A204.1 (cell line): ENCODE measurements at regions not wholly inside any gene's neighbourhood (a gene's known extent, or its start where the extent isn't known, plus 50 kb on each side); places are given as distances from the start of the nearest gene placed in this dataset.

Source experiments
- FAIRE-seq: peaks from 2 replicates; lab custom pipeline; 2012; peaks lifted over from hg19 to GRCh38; lab: Jason Lieb, UNC

DNA sequence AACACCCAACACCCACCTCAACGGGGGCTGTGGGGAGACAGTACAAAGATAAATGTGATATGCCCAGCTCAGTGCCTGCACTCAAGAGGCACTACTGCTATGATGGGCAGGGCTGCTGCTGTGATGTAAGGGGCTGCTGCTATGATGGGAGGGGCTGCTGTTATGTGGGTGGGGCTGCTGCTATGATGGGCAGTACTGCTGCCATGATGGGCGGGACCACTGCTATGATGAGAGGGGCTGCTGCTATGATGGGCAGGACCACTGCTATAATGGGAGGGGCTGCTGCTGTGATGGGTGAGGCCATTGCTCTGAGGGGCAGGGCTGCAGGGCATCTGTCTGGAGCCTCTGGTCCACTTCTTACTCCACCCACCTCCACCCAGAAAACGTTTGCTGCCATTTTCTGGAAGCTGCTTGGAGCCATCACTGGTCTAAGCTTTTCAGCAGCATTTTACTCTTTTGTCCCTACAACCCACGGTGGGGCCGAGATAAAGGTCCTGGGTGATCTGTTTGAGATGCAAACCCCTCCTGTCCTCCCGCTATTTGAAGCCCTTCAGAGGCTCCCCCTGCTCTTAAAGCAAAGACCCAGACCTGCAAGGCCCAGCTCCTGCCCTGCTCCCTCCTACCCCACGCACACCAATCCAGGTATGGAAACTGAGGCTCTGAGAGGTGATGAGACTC is 656.9 kb downstream of the PTPRU start:
- no peak for FAIRE-seq

- FAIRE-seq, result no peak
These were observed 655.9 kb downstream of the PTPRU start for GRCh38 chr1:29892247-29892646.

- FAIRE-seq, result no peak
These were observed 654.1 kb downstream of the PTPRU start for GRCh38 chr1:29890201-29890959.

- FAIRE-seq, result no peak
These were observed 653.5 kb downstream of the PTPRU start for GRCh38 chr1:29889776-29890175.

DNA sequence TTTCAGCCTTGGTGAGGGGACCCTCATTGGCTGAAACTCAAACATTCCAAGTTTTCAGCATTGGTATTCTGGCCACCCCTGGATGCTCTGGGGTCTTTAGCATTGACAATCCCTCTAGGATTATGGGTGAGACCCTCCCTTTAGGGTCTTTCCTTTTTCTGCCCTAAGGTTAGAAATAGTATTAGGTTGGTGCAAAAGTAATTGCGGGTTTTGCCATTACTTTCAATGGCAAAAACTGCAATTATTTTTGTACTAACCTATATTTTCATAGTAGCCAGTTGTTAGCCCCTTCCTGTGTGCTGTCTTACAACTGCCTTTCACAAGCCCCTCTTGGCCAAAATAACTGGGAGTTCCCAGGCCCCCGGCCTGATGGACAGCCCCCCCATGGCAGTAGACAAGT is 648.4 kb downstream of the PTPRU start:
- FAIRE-seq, result no peak

DNA sequence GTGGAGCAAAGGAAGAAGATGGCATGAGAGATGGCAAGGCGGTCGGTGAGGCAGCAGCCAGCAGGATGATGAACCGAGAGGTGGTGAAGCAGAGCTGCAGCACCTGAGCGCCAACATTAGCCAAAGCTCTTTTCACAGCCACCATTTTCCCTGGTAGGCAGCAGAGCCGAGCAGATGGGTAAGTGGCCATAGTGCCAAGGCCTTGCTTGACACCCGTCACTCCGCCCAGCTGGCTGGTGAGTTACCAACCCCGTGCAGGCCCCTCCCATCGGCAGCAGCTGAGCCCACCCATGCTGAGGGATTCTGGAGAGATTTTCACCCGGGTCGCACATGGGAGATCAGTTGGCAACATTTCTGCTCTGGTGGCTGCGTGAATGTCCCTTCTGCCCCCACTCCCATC is 647.7 kb downstream of the PTPRU start:
- FAIRE-seq, result no peak

DNA sequence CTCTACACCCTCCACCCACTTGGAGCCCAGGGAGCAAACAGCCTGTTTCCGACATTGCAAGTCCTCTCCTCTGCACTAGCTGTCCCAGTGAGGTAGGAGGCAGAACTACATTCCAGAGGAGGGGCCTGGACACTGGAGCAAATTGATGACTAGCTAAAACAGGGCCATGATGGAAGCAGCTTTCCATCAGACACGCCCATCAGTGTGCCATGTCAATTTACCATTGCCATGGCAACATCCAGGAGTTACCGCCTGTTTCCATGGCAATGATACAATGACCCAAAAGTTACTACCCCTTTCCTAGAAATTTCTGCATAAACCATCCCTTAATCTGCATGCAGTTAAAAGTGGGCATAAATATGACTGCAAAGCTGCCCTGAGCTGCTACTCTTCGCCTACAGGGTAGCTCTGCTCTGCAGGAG is 647.1 kb downstream of the PTPRU start:
- FAIRE-seq, result no peak

- FAIRE-seq, result no peak
These were observed 644.2 kb downstream of the PTPRU start for GRCh38 chr1:29880556-29880955.

DNA sequence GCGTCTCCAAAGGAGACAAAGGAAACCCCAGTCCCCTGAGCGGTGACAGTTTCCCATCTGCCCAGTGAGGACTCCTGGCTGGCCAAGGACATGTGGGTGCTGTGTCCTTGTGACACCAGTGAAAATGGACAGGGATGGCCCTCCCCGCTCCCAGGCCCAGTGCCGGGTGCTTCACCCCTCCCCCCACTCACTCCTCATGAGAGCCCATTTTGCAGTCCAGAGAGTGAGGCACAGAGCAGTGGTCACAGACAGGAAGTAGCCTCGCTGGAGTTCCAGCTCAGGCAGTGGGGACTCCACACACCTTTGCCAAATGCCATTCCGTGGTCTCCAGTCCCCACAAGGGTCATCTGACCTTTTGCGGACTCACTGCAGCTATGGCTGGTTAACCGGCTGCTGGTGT is 642.9 kb downstream of the PTPRU start:
- no peak for FAIRE-seq

DNA sequence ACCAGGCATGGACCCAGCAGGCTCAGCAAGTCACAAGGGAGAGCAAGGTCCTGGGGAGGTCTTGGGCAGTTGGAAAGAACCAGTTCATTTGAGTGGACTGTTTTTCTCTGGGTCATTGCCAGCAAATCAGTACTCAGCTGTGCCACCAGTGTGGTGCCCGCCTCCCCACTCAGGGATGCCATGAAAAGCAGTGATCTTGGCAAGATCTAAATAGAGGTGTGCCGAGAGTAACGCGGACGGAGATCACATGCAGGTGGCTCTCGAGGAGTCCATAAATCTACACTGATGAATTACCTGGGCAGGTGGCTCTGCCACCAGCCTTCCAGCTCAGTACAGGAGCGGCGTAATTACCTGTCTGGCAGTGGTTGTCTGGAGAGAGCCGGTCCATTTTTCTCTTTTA is 642.2 kb downstream of the PTPRU start:
- no peak for FAIRE-seq

- FAIRE-seq, result no peak
These were observed 640.6 kb downstream of the PTPRU start for GRCh38 chr1:29876902-29877301.

- FAIRE-seq, result no peak
These were observed 640.1 kb downstream of the PTPRU start for GRCh38 chr1:29876441-29876840.

- no peak for FAIRE-seq
These were observed 639.3 kb downstream of the PTPRU start for GRCh38 chr1:29875557-29876028.

GRCh38 chr1:29870621-29871020 is 634.3 kb downstream of the PTPRU start:
- no peak for FAIRE-seq

DNA sequence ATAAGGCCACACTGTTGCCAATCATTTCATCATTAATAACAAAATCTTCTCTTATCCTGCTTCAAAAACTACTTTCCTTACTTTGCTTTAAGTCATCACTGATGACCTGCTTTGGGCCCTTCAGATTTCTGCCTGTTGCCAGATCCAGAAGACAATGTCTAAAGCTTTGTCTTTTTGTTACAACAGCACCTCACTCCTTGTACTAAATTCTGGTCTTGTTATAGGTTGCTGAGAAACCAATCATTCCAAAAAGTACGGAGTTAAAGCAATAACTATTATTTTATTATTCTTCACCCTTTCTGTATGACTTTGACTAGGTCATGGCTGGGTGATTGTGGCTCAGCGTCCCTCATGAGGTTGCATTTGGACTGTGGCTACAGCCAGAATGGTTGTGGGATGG is 633.5 kb downstream of the PTPRU start:
- FAIRE-seq, result no peak

- no peak for FAIRE-seq
These were observed 632.6 kb downstream of the PTPRU start for GRCh38 chr1:29868944-29869343.

- FAIRE-seq, result no peak
These were observed 631.8 kb downstream of the PTPRU start for GRCh38 chr1:29868096-29868495.

DNA sequence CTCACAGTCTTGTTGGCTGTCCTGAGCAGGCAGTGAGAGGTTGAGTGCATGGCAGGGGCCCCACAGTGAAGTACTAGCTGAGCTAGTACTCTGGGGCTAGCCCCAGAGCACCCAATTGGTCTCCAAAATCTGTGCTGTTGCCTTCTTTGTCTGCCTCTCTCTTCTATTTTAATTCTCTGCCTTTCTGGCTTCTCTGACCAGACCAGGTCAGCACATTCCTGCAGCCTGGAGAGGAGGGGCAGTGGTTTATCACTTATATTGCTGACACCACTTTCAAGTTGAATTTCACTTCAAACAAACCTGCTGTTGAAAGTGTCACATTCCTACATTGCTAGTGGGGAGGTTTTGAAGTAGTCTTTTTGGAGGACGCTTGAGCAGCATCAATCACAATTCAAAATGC is 628.7 kb downstream of the PTPRU start:
- FAIRE-seq, result no peak

- no peak for FAIRE-seq
These were observed 628.2 kb downstream of the PTPRU start for GRCh38 chr1:29864431-29865022.

- no peak for FAIRE-seq
These were observed 625.6 kb downstream of the PTPRU start for GRCh38 chr1:29861922-29862321.

DNA sequence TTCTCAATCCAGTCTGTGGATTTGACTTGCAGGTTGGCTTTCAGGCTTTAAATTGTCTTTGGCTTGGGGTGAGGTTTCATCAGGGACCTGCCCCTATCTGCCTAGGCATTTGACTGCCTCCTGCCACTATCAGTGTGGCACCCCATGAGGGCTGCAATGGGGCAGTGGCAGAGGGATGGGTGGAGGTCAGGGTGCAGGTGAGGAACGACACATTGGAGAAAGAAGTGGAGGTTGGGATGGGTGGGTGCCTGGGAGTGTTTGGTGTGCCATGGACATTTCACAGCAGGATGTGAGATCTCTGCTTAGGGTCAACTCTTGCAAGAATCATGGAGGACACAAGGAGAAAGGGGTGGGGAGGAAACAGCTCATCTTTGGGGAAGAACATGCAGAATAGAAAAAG is 625.1 kb downstream of the PTPRU start:
- FAIRE-seq, result no peak

DNA sequence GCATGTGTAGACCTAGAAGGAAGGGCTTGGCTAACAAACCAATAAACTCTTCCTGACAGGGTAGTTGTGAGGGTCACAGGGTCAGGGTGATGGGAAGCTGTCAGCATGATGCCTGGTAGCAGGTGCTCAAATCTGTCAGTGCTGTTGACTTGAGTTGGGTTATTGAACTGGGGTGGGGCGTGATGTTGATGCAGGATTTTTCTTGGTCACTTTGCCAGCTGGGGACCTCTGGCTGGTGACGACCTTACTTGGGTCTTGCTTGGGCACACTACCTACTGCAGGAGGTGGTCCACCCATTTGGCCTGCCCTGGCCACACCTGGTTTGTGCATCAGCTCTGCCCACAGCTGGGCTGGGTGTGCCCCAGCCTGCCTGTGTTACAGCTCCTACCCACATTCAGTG is 624.4 kb downstream of the PTPRU start:
- no peak for FAIRE-seq

DNA sequence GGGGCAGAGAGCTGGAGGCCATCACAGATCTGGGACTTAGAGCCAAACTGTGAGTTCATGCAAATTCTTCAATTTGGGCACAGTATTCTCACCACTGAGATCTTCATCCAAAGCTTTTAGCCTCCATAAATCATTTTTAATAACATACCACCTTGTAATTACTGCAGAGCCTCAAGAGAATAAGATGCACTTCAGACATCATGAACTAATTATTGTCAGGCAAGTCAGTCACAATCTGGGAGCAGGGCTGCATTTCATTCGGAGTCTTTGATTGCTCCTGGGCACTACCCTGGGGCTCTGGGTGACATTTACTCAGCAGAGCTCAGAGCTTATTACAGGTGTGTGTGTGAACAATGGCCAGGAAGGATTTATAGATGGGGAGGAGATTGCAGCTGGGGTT is 623.7 kb downstream of the PTPRU start:
- no peak for FAIRE-seq

DNA sequence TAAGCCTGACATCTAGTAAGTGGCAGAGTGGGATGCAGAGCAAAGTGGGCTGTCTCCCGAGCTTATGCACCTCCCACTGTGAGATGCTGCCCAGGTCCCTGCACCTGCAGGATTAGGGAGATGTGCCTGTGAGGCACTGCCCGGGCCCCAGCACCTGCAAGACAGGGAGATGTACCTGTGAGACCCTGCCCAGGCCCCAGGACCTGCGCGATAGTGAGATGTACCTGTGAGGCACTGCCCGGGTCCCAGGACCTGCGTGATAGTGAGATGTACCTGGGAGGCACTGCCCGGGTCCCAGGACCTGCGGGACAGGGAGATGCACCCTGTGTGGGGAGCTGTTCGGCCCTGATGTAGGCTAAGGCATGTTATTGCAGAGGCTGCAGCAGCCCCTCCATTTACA is 622.8 kb downstream of the PTPRU start:
- no peak for FAIRE-seq
